GM21825 (cell line): ENCODE measurements at regions not wholly inside any gene's neighbourhood (a gene's known extent, or its start where the extent isn't known, plus 50 kb on each side); places are given as distances from the start of the nearest gene placed in this dataset.
"Not testable (repeated sequence)": the region's sequence is repeated elsewhere in the genome, so short reads cannot be mapped to it uniquely, and the experiment has no call there.

ENCODE experiments used
- ATAC-seq: cut with Tn5 transposase; IDR thresholded peaks from one replicate; pipeline ENCODE4 v1.9.1; 2021; ENCODE audit warnings: mild to moderate bottlenecking, moderate library complexity; ENCODE audit not compliant: unreplicated experiment

GRCh38 chr14:62462988-62463387, 582.3 kb downstream of the KCNH5 start:
- no peak for ATAC-seq

GRCh38 chr14:62468946-62469345, 576.3 kb downstream of the KCNH5 start:
- no peak for ATAC-seq

- ATAC-seq, result no peak
These were observed 574.3 kb downstream of the KCNH5 start for GRCh38 chr14:62470935-62471334.

DNA sequence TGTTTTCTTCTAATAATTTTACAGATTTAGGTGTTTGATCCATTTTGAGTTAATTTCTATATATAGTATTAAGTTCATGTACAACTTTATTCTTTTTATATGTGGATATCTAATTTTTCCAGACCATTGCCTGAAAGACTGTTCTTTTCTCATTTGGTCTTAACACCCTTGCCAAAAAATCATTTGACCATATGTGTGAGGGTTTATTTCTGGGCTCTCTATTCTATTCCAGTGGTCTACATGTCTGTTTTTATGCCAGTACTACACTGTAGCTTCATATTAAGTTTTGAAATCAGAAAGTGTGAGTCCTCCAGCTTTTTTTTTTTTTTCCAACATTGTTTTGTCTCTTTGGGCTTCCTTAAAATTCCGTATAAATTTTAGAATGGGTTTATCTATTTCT, 554.1 kb downstream of the KCNH5 start:
- ATAC-seq, result no peak

GRCh38 chr14:62497708-62498107, 547.5 kb downstream of the KCNH5 start:
- no peak for ATAC-seq

GRCh38 chr14:62501021-62501750, 544.1 kb downstream of the KCNH5 start:
- no peak for ATAC-seq

- no peak for ATAC-seq
These were observed 540.2 kb downstream of the KCNH5 start for GRCh38 chr14:62505045-62505444.

DNA sequence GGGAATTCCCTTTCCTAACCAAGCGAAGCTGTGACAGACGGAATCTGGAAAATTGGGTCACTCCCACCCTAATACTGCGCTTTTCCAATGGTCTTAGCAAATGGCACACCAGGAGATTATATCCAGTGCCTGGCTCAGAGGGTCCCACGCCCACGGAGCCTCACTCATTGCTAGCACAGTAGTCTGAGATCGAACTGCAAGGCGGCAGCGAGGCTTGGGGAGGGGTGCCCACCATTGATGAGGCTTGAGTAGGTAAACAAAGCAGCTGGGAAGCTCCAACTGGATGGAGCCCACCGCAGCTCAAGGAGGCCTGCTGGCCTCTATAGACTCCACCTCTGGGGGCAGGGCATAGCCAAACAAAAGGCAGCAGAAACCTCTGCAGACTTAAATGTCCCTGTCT, 523.9 kb downstream of the KCNH5 start:
- ATAC-seq, result not testable (repeated sequence)

GRCh38 chr14:62528296-62528695, 517.0 kb downstream of the KCNH5 start:
- no peak for ATAC-seq

- no peak for ATAC-seq
These were observed 513.1 kb downstream of the KCNH5 start for GRCh38 chr14:62532181-62532580.

DNA sequence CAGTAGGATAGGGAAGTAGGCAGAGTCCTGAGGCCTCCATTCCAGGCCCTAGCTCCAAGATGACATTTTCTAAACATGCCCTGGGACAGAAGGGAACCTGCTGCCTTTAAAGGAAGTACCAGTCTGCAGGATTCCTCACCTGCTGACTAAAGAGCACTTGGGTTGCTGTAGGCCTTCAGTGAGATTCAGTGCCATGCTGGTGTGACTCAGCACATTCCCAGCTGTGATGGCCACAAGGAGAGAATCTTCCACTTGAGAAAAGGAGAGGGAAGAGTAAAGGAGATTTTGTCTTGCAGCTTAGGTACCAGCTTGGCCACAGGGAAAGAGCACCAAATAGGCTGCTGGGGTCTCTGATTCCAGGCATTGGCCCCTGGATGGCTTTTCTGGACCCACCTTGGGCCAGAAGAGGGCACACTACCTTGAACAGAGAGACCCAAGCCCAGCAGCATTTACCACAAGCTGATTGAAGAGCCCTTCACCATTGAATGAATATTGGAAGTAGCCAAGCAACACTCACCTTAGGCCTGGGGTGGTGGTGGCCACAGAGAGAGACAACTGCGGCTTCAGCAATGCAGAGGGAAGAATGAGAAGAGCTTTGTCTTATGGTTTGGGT, 498.3 kb downstream of the KCNH5 start:
- ATAC-seq, result no peak

GRCh38 chr14:62557416-62557815, 487.8 kb downstream of the KCNH5 start:
- no peak for ATAC-seq

DNA sequence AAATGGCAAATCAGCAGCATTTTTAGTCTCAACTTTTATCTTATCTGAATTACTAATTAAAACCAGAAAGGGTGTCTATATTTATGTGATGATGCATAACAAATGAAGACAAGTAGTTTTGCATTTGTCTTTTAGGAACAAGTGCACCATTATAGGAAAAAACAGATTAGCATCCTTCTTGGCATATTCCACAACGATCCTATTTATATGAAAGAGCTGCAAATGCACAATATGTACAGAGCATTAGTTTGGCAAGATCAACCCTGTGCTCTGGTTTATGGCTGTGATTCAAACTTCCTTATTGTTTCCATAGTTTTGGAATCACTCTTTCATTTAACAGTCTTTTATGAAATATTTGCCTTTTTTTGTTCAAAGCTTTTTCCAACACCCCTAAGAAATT, 486.8 kb downstream of the KCNH5 start:
- ATAC-seq, result no peak

- ATAC-seq, result no peak
These were observed 460.0 kb downstream of the KCNH5 start for GRCh38 chr14:62585247-62585646.

- no peak for ATAC-seq
These were observed 452.4 kb downstream of the KCNH5 start for GRCh38 chr14:62592877-62593276.

- no peak for ATAC-seq
These were observed 448.1 kb downstream of the KCNH5 start for GRCh38 chr14:62597143-62597542.

- ATAC-seq, result no peak
These were observed 445.5 kb downstream of the KCNH5 start for GRCh38 chr14:62599616-62600385.

DNA sequence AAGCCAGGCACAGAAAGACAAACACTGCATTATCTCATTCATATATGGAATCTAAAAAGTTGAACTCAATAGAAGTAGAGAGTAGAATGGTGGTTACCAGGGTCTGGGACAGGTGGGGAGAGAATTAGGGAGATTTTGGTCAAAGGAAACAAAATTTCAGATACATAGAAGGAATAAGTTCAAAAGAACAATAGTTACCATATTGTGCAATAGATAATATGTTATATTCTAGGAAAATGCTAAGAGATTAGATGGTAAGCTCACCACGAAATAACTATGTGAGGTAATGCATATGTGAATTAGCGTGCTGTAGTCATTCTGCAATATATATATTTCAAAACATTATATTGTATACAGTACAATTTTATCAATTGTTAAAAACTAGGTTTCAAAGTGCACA, 442.5 kb downstream of the KCNH5 start:
- no peak for ATAC-seq

DNA sequence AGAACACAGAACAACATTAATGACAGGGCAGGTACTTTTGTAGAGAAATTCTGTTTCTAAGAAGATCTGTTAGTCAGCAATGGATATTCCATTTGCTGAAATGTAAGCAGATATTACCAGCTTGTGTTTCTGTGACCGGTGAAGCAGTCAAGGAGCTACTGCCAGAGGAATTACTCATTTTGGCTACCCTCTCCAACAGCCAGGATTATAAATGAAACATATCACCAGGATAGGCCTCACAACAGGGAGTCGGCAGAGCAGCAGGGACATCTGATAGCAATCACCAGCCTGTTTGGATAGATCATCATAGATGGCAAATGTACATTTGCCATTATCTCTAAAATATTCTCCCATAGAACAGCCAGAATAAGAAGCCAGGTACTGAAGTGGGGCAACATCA, 440.7 kb downstream of the KCNH5 start:
- no peak for ATAC-seq

DNA sequence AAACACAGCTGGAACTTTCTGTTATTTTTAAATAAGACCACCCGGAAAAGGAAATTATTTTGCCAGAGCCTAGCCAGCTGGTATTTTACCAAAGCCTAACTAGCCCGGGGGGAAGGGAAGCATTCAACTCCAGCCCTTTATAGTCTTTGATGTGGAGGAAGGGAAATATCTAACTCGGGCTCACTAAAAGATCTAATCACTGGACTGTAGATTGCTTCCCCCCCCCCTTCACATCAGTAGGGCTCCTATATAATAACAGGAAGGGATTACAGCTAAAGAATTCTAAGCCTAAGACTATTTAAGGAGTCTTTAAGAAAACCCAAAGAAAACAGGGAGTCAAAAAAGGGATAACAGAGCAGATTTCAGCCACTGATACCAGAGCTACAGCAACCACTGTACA, 431.1 kb downstream of the KCNH5 start:
- ATAC-seq, result no peak

DNA sequence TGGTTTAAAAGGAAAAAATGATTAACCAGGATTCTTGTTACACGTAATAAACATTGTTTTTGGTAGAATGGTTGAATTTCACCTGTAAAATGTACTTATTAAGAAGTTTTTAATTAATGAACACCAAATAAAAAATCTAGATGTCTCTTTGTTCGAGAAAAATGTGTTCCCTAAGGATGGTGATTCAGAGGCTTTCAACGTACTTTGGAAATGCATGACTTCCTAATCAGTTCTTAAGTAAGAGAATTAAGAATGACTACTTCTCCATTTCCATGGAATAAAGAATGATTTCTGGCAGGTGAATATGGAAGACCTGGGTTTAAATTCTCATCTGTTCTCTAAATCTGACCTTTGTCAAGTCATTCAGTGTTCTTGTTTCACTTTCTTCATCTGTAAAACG, 428.6 kb downstream of the KCNH5 start:
- no peak for ATAC-seq

GRCh38 chr14:62626416-62626815, 418.8 kb downstream of the KCNH5 start:
- ATAC-seq, result no peak
